Loucy (cell line): ENCODE measurements at regions not wholly inside any gene's neighbourhood (a gene's known extent, or its start where the extent isn't known, plus 50 kb on each side); places are given as distances from the start of the nearest gene placed in this dataset.

ENCODE experiments used
- H2AFZ ChIP-seq: fragments of 200-600 bp; sonication (generic); 2 replicates; pipeline ENCODE4 v1.6.0; 2016; ENCODE audit warnings: antibody characterized with exemption, mild to moderate bottlenecking, low read length, moderate library complexity
- H3F3A ChIP-seq: fragments of 200-600 bp; 2 replicates; pipeline ENCODE4 v1.6.0; 2016; ENCODE audit warnings: antibody characterized with exemption, low read depth, mild to moderate bottlenecking
- H3K27me3 ChIP-seq: fragments of 200-600 bp; sonication (generic); 2 replicates; pipeline ENCODE4 v1.6.1; 2014; ENCODE audit warnings: low read length, mild to moderate bottlenecking; ENCODE audit not compliant: insufficient read depth, poor library complexity, severe bottlenecking
- H3K36me3 ChIP-seq: fragments of 200-600 bp; sonication (generic); 2 replicates; pipeline ENCODE4 v1.6.1; 2016; ENCODE audit warnings: low read length; ENCODE audit not compliant: insufficient read depth
- H3K4me1 ChIP-seq: fragments of 200-600 bp; sonication (generic); 2 replicates; pipeline ENCODE4 v1.5.1; 2014; ENCODE audit warnings: low read length, mild to moderate bottlenecking; ENCODE audit not compliant: insufficient read depth, poor library complexity, severe bottlenecking
- H3K4me2 ChIP-seq: fragments of 200-600 bp; sonication (generic); 2 replicates; pipeline ENCODE4 v1.6.0; 2014; ENCODE audit warnings: antibody characterized with exemption, low read length, low read depth, mild to moderate bottlenecking; ENCODE audit not compliant: poor library complexity, severe bottlenecking
- H3K4me3 ChIP-seq: fragments of 200-600 bp; sonication (generic); 2 replicates; pipeline ENCODE4 v1.5.1; 2014; ENCODE audit warnings: low read length, mild to moderate bottlenecking, mixed read lengths; ENCODE audit not compliant: poor library complexity, severe bottlenecking
- H3K79me2 ChIP-seq: fragments of 200-600 bp; sonication (generic); 2 replicates; pipeline ENCODE4 v1.6.1; 2014; ENCODE audit warnings: low read length; ENCODE audit not compliant: insufficient read depth
- H3K9ac ChIP-seq: fragments of 200-600 bp; sonication (generic); 2 replicates; pipeline ENCODE4 v1.6.0; 2014; ENCODE audit warnings: mild to moderate bottlenecking, low read depth, low read length, moderate library complexity; ENCODE audit not compliant: poor library complexity, severe bottlenecking
- H3K9me2 ChIP-seq: fragments of 200-600 bp; sonication (generic); replicated peaks from 2 replicates; pipeline ENCODE4 v1.6.1; 2016; ENCODE audit warnings: low read depth, low read length, mixed read lengths
- H3K9me3 ChIP-seq: fragments of 200-600 bp; sonication (generic); 2 replicates; pipeline ENCODE4 v1.6.1; 2014; ENCODE audit warnings: mild to moderate bottlenecking, antibody characterized with exemption, low read length, low read depth; ENCODE audit not compliant: insufficient read depth
- H4K20me1 ChIP-seq: fragments of 200-600 bp; sonication (generic); 2 replicates; pipeline ENCODE4 v1.6.0; 2014; ENCODE audit warnings: antibody characterized with exemption, low read length, mild to moderate bottlenecking; ENCODE audit not compliant: insufficient read depth, poor library complexity, severe bottlenecking
- CTCF ChIP-seq: fragments of 200-600 bp; sonication (generic); conservative IDR thresholded peaks from 2 replicates; pipeline ENCODE4 v1.5.1; 2014; ENCODE audit warnings: mild to moderate bottlenecking, antibody characterized with exemption, low read length
- EZH2phosphoT487 ChIP-seq: fragments of 200-600 bp; IDR thresholded peaks from 2 replicates; pipeline ENCODE4 v1.6.1; 2018; ENCODE audit warnings: antibody characterized with exemption, mild to moderate bottlenecking, moderate library complexity, borderline replicate concordance

- no peak overlapping the region for H3K4me2 ChIP-seq
- no peak overlapping the region for H2AFZ ChIP-seq
- H3K27me3 ChIP-seq = no peaks in the 10 kb centered on the region
- H4K20me1 ChIP-seq = no peaks in the 10 kb centered on the region
- H3K9me3 ChIP-seq = no peaks in the 10 kb centered on the region
- no peaks in the 10 kb centered on the region for H3K9me2 ChIP-seq
- H3K9ac ChIP-seq = no peak overlapping the region
- no peaks in the 10 kb centered on the region for H3F3A ChIP-seq
- H3K4me1 ChIP-seq = no peaks in the 10 kb centered on the region
- no peak for TF ChIP-seq EZH2phosphoT487
- no peak for TF ChIP-seq CTCF
- no peaks in the 10 kb centered on the region for H3K36me3 ChIP-seq
- H3K4me3 ChIP-seq = no peak overlapping the region
- H3K79me2 ChIP-seq = no peaks in the 10 kb centered on the region
These were observed 214.5 kb downstream of the KLHL4 start for GRCh38 chrX:87732133-87732532.

GRCh38 chrX:87736576-87736975 is 219.0 kb downstream of the KLHL4 start:
- no peaks in the 10 kb centered on the region for H3K9me3 ChIP-seq
- H3K4me2 ChIP-seq = no peak overlapping the region
- H3K9ac ChIP-seq = no peak overlapping the region

GRCh38 chrX:87744391-87744790 is 226.8 kb downstream of the KLHL4 start:
- TF ChIP-seq EZH2phosphoT487 = no peak
- no peak for TF ChIP-seq CTCF

More at GRCh38 chrX:87736576-87736975, 219.0 kb downstream of the KLHL4 start:
- Histone ChIP-seq H4K20me1 (no peaks in the 10 kb centered on the region), H2AFZ (no peak overlapping the region), H3K79me2 (no peaks in the 10 kb centered on the region), H3K9me2 (no peaks in the 10 kb centered on the region), H3K36me3 (no peaks in the 10 kb centered on the region), H3K27me3 (no peaks in the 10 kb centered on the region), H3F3A (no peaks in the 10 kb centered on the region), H3K4me3 (no peak overlapping the region), H3K4me1 (no peaks in the 10 kb centered on the region)
- TF ChIP-seq CTCF (no peak), EZH2phosphoT487 (no peak)

More at GRCh38 chrX:87744391-87744790, 226.8 kb downstream of the KLHL4 start:
- H3K9me3 ChIP-seq = no peaks in the 10 kb centered on the region
- no peaks in the 10 kb centered on the region for H3K79me2 ChIP-seq
- H3K27me3 ChIP-seq = no peaks in the 10 kb centered on the region
- no peaks in the 10 kb centered on the region for H3K9me2 ChIP-seq
- H3K9ac ChIP-seq = no peak overlapping the region
- no peak overlapping the region for H3K4me3 ChIP-seq
- no peak overlapping the region for H3K4me2 ChIP-seq
- H3K36me3 ChIP-seq = no peaks in the 10 kb centered on the region
- no peak overlapping the region for H2AFZ ChIP-seq
- no peaks in the 10 kb centered on the region for H3F3A ChIP-seq
- H4K20me1 ChIP-seq = no peaks in the 10 kb centered on the region
- no peaks in the 10 kb centered on the region for H3K4me1 ChIP-seq
